ENCODE measurements at regions not wholly inside any gene's neighbourhood (a gene's known extent, or its start where the extent isn't known, plus 50 kb on each side); places are given as distances from the start of the nearest gene placed in this dataset.

- TF ChIP-seq CTCF (IDR thresholded peaks at IDR 0.05; ENCODE audit: low read depth, low read length, missing control alignments): no peak
- H3K4me3 ChIP-seq (replicated peaks; ENCODE audit: low read depth, low read length): no peak overlapping the region
- DNase-seq (ENCODE audit: extremely low read depth, low read depth): no peak
Measured at GRCh38 chr12:126228936-126229335, 1163.7 kb downstream of the AACS start.

- H3K4me3 ChIP-seq (replicated peaks; ENCODE audit: low read depth, low read length): no peak overlapping the region
- DNase-seq (ENCODE audit: extremely low read depth, low read depth): no peak
- no peak for TF ChIP-seq CTCF (IDR thresholded peaks at IDR 0.05; ENCODE audit: low read depth, low read length, missing control alignments)
Measured at GRCh38 chr12:126232711-126233110, 1167.5 kb downstream of the AACS start.

GRCh38 chr12:126233625-126234024 is 1168.4 kb downstream of the AACS start:
- H3K4me3 ChIP-seq (replicated peaks; ENCODE audit: low read depth, low read length): no peak overlapping the region
- TF ChIP-seq CTCF (IDR thresholded peaks at IDR 0.05; ENCODE audit: low read depth, low read length, missing control alignments): no peak
- DNase-seq (ENCODE audit: extremely low read depth, low read depth): no peak

- no peak for TF ChIP-seq CTCF (IDR thresholded peaks at IDR 0.05; ENCODE audit: low read depth, low read length, missing control alignments)
- no peak overlapping the region for H3K4me3 ChIP-seq (replicated peaks; ENCODE audit: low read depth, low read length)
- DNase-seq (ENCODE audit: extremely low read depth, low read depth): no peak
Measured at GRCh38 chr12:126243814-126244440, 1178.7 kb downstream of the AACS start.

DNA sequence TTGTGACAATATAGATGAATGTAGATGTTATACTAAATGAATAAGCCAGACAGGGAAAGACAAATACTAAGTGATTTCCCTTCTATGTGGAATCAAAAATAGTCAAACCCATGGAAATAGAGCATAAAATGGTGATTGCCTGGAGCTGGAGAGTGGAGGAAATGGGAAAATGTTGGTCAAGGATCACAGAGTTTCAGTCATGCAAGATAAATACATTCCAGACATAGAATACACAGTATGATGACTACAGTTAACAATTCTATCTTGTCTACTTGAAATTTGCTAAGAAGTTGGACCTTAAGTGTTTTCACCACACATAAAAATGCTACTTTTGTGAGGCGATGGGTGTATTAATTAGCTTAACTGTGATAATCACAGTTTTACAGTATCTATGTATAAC is 1182.7 kb downstream of the AACS start:
- TF ChIP-seq CTCF (IDR thresholded peaks at IDR 0.05; ENCODE audit: low read depth, low read length, missing control alignments): no peak
- DNase-seq (ENCODE audit: extremely low read depth, low read depth): no peak
- no peak overlapping the region for H3K4me3 ChIP-seq (replicated peaks; ENCODE audit: low read depth, low read length)

DNA sequence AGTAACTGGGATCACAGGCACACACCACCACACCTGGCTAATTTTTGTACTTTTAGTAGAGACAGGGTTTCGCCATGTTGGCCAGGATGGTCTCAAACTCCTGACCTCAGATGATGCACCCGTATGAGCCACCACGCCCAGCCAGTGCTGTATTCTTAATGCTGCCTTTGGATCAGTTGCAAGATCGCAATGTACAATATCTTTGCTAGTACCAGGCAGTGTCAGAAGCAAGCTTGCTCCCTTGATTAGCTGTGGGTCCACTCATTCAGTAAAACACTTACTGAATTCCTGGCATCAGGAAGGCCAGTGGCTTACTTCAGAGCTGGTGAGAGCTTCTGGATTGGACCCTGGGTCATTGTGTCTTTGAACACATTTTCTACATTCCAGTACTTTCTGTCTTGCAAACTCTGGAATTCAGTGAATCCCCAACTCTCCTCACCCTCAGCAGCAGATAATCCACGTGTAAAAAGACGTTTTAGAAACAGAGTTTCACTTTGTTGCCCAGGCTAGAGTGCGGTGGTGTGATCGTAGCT is 1183.7 kb downstream of the AACS start:
- DNase-seq (ENCODE audit: extremely low read depth, low read depth): no peak
- TF ChIP-seq CTCF (IDR thresholded peaks at IDR 0.05; ENCODE audit: low read depth, low read length, missing control alignments): no peak
- H3K4me3 ChIP-seq (replicated peaks; ENCODE audit: low read depth, low read length): no peak overlapping the region

- no peak for TF ChIP-seq CTCF (IDR thresholded peaks at IDR 0.05; ENCODE audit: low read depth, low read length, missing control alignments)
- H3K4me3 ChIP-seq (replicated peaks; ENCODE audit: low read depth, low read length): no peak overlapping the region
- DNase-seq (ENCODE audit: extremely low read depth, low read depth): no peak
Measured at GRCh38 chr12:126258190-126258589, 1193.0 kb downstream of the AACS start.
